Rectal smooth muscle tissue (tissue), 1 donor: ENCODE measurements at regions not wholly inside any gene's neighbourhood (a gene's known extent, or its start where the extent isn't known, plus 50 kb on each side); places are given as distances from the start of the nearest gene placed in this dataset.

Experiments
- H3K27ac ChIP-seq: one replicate; pipeline ENCODE4 v1.7.0; 2013; ENCODE audit warnings: low read depth, low read length, inconsistent platforms
- H3K27me3 ChIP-seq: one replicate; pipeline ENCODE4 v1.7.0; 2013; ENCODE audit warnings: low read length; ENCODE audit not compliant: control insufficient read depth, insufficient read depth
- H3K36me3 ChIP-seq: one replicate; pipeline ENCODE4 v1.7.0; 2013; ENCODE audit warnings: low read length; ENCODE audit not compliant: control insufficient read depth, insufficient read depth
- H3K4me1 ChIP-seq: one replicate; pipeline ENCODE4 v1.7.0; 2013; ENCODE audit warnings: low read length; ENCODE audit not compliant: control insufficient read depth, insufficient read depth
- H3K4me3 ChIP-seq: one replicate; pipeline ENCODE4 v1.7.0; 2013; ENCODE audit warnings: low read length
- H3K9ac ChIP-seq: one replicate; pipeline ENCODE4 v1.7.0; 2013; ENCODE audit warnings: low read length

GRCh38 chr3:43190670-43191069 lies 84.8 kb upstream of the POMGNT2 start:
- Histone ChIP-seq H3K27me3 (no peaks in the 10 kb centered on the region), H3K4me1 (no peaks in the 10 kb centered on the region), H3K36me3 (no peaks in the 10 kb centered on the region), H3K4me3 (no peak overlapping the region), H3K9ac (no peak overlapping the region), H3K27ac (no peak overlapping the region)

GRCh38 chr3:43187836-43188479 lies 82.1 kb upstream of the POMGNT2 start:
- Histone ChIP-seq H3K4me3 (no peak overlapping the region), H3K27me3 (no peaks in the 10 kb centered on the region), H3K27ac (no peak overlapping the region), H3K4me1 (no peaks in the 10 kb centered on the region), H3K36me3 (no peaks in the 10 kb centered on the region), H3K9ac (no peak overlapping the region)

GRCh38 chr3:43185983-43186314 lies 80.1 kb upstream of the POMGNT2 start:
- H3K36me3 ChIP-seq: no peaks in the 10 kb centered on the region
- no peak overlapping the region for H3K9ac ChIP-seq
- no peak overlapping the region for H3K27ac ChIP-seq
- no peaks in the 10 kb centered on the region for H3K27me3 ChIP-seq
- no peaks in the 10 kb centered on the region for H3K4me1 ChIP-seq
- no peak overlapping the region for H3K4me3 ChIP-seq

GRCh38 chr3:43185274-43185982 lies 79.5 kb upstream of the POMGNT2 start:
- H3K27me3 ChIP-seq: no peaks in the 10 kb centered on the region
- no peaks in the 10 kb centered on the region for H3K36me3 ChIP-seq
- no peaks in the 10 kb centered on the region for H3K4me1 ChIP-seq
- no peak overlapping the region for H3K9ac ChIP-seq
- H3K27ac ChIP-seq: no peak overlapping the region
- H3K4me3 ChIP-seq: no peak overlapping the region

- no peaks in the 10 kb centered on the region for H3K27me3 ChIP-seq
- no peak overlapping the region for H3K9ac ChIP-seq
- no peaks in the 10 kb centered on the region for H3K36me3 ChIP-seq
- no peak overlapping the region for H3K4me3 ChIP-seq
- no peak overlapping the region for H3K27ac ChIP-seq
- no peaks in the 10 kb centered on the region for H3K4me1 ChIP-seq
Measured at GRCh38 chr3:43183456-43183855, 77.6 kb upstream of the POMGNT2 start.

- no peaks in the 10 kb centered on the region for H3K4me1 ChIP-seq
- H3K4me3 ChIP-seq: no peak overlapping the region
- no peaks in the 10 kb centered on the region for H3K36me3 ChIP-seq
- no peaks in the 10 kb centered on the region for H3K27me3 ChIP-seq
- no peak overlapping the region for H3K9ac ChIP-seq
- no peak overlapping the region for H3K27ac ChIP-seq
Measured at GRCh38 chr3:43181202-43181821, 75.4 kb upstream of the POMGNT2 start.

- H3K9ac ChIP-seq: no peak overlapping the region
- no peaks in the 10 kb centered on the region for H3K27me3 ChIP-seq
- H3K4me3 ChIP-seq: no peak overlapping the region
- H3K27ac ChIP-seq: no peak overlapping the region
- no peaks in the 10 kb centered on the region for H3K36me3 ChIP-seq
- no peaks in the 10 kb centered on the region for H3K4me1 ChIP-seq
Measured at GRCh38 chr3:43180694-43181093, 74.8 kb upstream of the POMGNT2 start.

GRCh38 chr3:43180027-43180426 lies 74.1 kb upstream of the POMGNT2 start:
- Histone ChIP-seq H3K36me3 (no peaks in the 10 kb centered on the region), H3K9ac (no peak overlapping the region), H3K27me3 (no peaks in the 10 kb centered on the region), H3K4me3 (no peak overlapping the region), H3K27ac (no peak overlapping the region), H3K4me1 (no peaks in the 10 kb centered on the region)

GRCh38 chr3:43178891-43179366 lies 73.0 kb upstream of the POMGNT2 start:
- Histone ChIP-seq H3K27me3 (no peaks in the 10 kb centered on the region), H3K36me3 (no peaks in the 10 kb centered on the region), H3K27ac (no peak overlapping the region), H3K4me3 (no peak overlapping the region), H3K4me1 (no peaks in the 10 kb centered on the region), H3K9ac (no peak overlapping the region)

GRCh38 chr3:43177085-43177484 lies 71.2 kb upstream of the POMGNT2 start:
- Histone ChIP-seq H3K4me1 (no peaks in the 10 kb centered on the region), H3K4me3 (no peak overlapping the region), H3K36me3 (no peaks in the 10 kb centered on the region), H3K27me3 (no peaks in the 10 kb centered on the region), H3K9ac (no peak overlapping the region), H3K27ac (no peak overlapping the region)

GRCh38 chr3:43176666-43177065 lies 70.8 kb upstream of the POMGNT2 start:
- no peaks in the 10 kb centered on the region for H3K36me3 ChIP-seq
- no peaks in the 10 kb centered on the region for H3K4me1 ChIP-seq
- no peak overlapping the region for H3K4me3 ChIP-seq
- H3K27ac ChIP-seq: no peak overlapping the region
- H3K27me3 ChIP-seq: no peaks in the 10 kb centered on the region
- no peak overlapping the region for H3K9ac ChIP-seq

GRCh38 chr3:43175541-43175940 lies 69.7 kb upstream of the POMGNT2 start:
- no peak overlapping the region for H3K27ac ChIP-seq

GRCh38 chr3:43173949-43174348 lies 68.1 kb upstream of the POMGNT2 start:
- Histone ChIP-seq H3K27me3 (no peaks in the 10 kb centered on the region), H3K4me3 (no peak overlapping the region), H3K36me3 (no peaks in the 10 kb centered on the region), H3K27ac (no peak overlapping the region), H3K4me1 (no peaks in the 10 kb centered on the region), H3K9ac (no peak overlapping the region)

More at GRCh38 chr3:43175541-43175940, 69.7 kb upstream of the POMGNT2 start:
- H3K4me1 ChIP-seq: no peaks in the 10 kb centered on the region
- H3K4me3 ChIP-seq: no peak overlapping the region
- H3K9ac ChIP-seq: no peak overlapping the region
- H3K36me3 ChIP-seq: no peaks in the 10 kb centered on the region
- H3K27me3 ChIP-seq: no peaks in the 10 kb centered on the region
